KMS-11 (cell line): ENCODE measurements at regions not wholly inside any gene's neighbourhood (a gene's known extent, or its start where the extent isn't known, plus 50 kb on each side); places are given as distances from the start of the nearest gene placed in this dataset.

Source experiments
- H2AFZ ChIP-seq: fragments of 200-600 bp; sonication (generic); 2 replicates; pipeline ENCODE4 v1.6.1; 2016; ENCODE audit warnings: antibody characterized with exemption, mixed run types, low read depth
- H3K27ac ChIP-seq: fragments of 200-600 bp; sonication (generic); 2 replicates; pipeline ENCODE4 v1.6.1; 2016; ENCODE audit warnings: mild to moderate bottlenecking, mixed run types
- H3K27me3 ChIP-seq: fragments of 200-600 bp; sonication (generic); 2 replicates; pipeline ENCODE4 v1.6.1; 2017; ENCODE audit warnings: mild to moderate bottlenecking, low read depth, mixed run types, moderate library complexity; ENCODE audit not compliant: insufficient read depth
- H3K36me3 ChIP-seq: fragments of 200-600 bp; sonication (generic); 2 replicates; pipeline ENCODE4 v1.6.1; 2017; ENCODE audit warnings: mild to moderate bottlenecking, mixed run types; ENCODE audit not compliant: insufficient read depth
- H3K4me1 ChIP-seq: fragments of 200-600 bp; sonication (generic); 2 replicates; pipeline ENCODE4 v1.6.1; 2016; ENCODE audit warnings: mild to moderate bottlenecking, low read depth, mixed run types; ENCODE audit not compliant: poor library complexity, severe bottlenecking
- H3K4me2 ChIP-seq: fragments of 200-600 bp; sonication (generic); 2 replicates; pipeline ENCODE4 v1.7.0; 2016; ENCODE audit warnings: mild to moderate bottlenecking, mixed run types
- H3K4me3 ChIP-seq: fragments of 200-600 bp; sonication (generic); IDR thresholded peaks from 2 replicates; pipeline ENCODE4 v1.6.1; 2017; ENCODE audit warnings: low read depth, low read length, mixed read lengths; ENCODE audit not compliant: insufficient read depth
- H3K79me2 ChIP-seq: fragments of 200-600 bp; sonication (generic); 2 replicates; pipeline ENCODE4 v1.6.1; 2016; ENCODE audit warnings: low read depth, mixed run types; ENCODE audit not compliant: insufficient read depth
- H3K9ac ChIP-seq: fragments of 200-600 bp; sonication (generic); 2 replicates; pipeline ENCODE4 v1.6.1; 2016; ENCODE audit warnings: mild to moderate bottlenecking, mixed run types
- H4K20me1 ChIP-seq: fragments of 200-600 bp; sonication (generic); 2 replicates; pipeline ENCODE4 v1.6.1; 2016; ENCODE audit warnings: mild to moderate bottlenecking, mixed run types; ENCODE audit not compliant: insufficient read depth
- TF ChIP-seq, protein P1 (sequence below): fragments of 200-600 bp; sonication (generic); conservative IDR thresholded peaks from 2 replicates; pipeline ENCODE4 v1.6.1; 2017; ENCODE audit warnings: low read depth, mild to moderate bottlenecking, antibody characterized with exemption, low read length, moderate library complexity, mixed read lengths

DNA sequence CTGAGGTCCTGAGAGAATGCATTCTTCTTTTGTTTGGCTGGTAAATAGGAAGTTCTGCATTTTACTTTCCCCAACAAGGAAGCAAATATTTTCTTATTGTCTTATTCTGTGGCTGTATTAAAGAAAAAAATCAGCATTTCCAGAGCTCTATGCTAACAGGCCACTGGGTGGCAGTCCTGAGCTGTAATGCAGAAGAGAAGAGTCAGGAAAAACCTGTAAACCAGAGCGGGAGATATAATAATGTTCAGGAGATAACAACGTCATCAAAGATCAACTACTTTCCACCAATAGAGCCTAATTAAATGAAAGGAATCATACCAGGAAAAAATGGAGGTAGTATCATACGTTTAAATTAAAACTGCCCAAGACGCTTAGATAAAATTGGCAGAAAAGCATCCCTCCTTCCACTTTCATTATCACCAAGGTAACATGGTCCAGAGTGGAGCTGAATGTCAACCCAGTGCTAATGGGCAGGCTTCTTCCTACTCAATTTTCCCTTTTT lies 55.6 kb upstream of the CARMIL1 start:
- peak overlapping the region; percentile 54 for H3K4me2 ChIP-seq
- H3K9ac ChIP-seq, result no peak overlapping the region
- peak overlapping the region; percentile 60; the same call in 1 of the 2 replicates for H2AFZ ChIP-seq
- H3K4me1 ChIP-seq, result peaks cover 9% of the 10 kb centered on the region
- H4K20me1 ChIP-seq, result no peaks in the 10 kb centered on the region
- H3K27ac ChIP-seq, result no peak overlapping the region
- no peaks in the 10 kb centered on the region for H3K27me3 ChIP-seq
- no peak overlapping the region for H3K4me3 ChIP-seq
- H3K79me2 ChIP-seq, result no peaks in the 10 kb centered on the region
- TF ChIP-seq, protein P1, sequence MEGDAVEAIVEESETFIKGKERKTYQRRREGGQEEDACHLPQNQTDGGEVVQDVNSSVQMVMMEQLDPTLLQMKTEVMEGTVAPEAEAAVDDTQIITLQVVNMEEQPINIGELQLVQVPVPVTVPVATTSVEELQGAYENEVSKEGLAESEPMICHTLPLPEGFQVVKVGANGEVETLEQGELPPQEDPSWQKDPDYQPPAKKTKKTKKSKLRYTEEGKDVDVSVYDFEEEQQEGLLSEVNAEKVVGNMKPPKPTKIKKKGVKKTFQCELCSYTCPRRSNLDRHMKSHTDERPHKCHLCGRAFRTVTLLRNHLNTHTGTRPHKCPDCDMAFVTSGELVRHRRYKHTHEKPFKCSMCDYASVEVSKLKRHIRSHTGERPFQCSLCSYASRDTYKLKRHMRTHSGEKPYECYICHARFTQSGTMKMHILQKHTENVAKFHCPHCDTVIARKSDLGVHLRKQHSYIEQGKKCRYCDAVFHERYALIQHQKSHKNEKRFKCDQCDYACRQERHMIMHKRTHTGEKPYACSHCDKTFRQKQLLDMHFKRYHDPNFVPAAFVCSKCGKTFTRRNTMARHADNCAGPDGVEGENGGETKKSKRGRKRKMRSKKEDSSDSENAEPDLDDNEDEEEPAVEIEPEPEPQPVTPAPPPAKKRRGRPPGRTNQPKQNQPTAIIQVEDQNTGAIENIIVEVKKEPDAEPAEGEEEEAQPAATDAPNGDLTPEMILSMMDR, result peak; percentile 96
- no peaks in the 10 kb centered on the region for H3K36me3 ChIP-seq

DNA sequence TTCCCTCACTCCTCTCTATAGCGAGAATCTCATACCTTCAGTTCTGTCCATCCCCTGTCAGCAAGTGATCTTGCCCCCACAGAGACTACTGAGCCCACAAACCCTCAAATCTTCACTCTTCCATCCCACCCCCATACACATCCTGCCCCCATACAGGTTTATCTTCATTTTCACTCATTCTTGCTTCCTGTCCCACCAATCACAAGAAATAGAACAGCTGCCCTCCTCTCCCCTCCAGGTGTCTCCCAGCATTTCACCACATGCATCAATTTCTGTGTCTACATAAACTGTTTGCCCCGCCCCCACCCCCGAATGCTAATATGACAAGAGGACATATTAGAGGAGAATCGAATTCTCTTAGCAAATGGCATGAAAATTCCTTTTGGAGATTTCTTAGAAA lies 54.9 kb upstream of the CARMIL1 start:
- no peak overlapping the region for H3K9ac ChIP-seq
- H4K20me1 ChIP-seq, result no peaks in the 10 kb centered on the region
- peak overlapping the region; percentile 54; the same call in 1 of the 2 replicates for H3K4me2 ChIP-seq
- H3K4me3 ChIP-seq, result no peak overlapping the region
- H3K27ac ChIP-seq, result no peak overlapping the region
- H3K79me2 ChIP-seq, result no peaks in the 10 kb centered on the region
- TF ChIP-seq, protein P1, result no peak
- H3K36me3 ChIP-seq, result no peaks in the 10 kb centered on the region
- peaks cover 9% of the 10 kb centered on the region for H3K4me1 ChIP-seq
- peak overlapping the region; percentile 60; the same call in 1 of the 2 replicates for H2AFZ ChIP-seq
- H3K27me3 ChIP-seq, result no peaks in the 10 kb centered on the region

DNA sequence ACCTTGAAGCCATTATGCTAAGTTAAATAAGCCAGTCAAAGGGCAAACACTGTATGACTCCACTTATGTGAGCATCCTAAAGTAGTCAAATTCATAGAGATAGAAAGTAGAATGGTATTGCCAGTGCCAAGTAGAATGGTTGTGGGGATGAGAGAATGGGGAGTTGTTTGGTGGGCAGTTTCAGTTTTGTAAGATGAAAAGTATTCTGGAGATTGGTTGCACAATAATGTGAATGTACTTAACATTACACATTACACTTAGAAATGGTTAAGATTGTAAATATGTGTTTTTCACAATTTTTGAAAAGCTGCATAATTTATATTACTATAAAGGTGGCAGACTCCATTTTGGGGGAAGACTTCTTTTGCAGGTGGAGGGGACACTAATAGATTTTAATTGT lies 51.3 kb upstream of the CARMIL1 start:
- no peak overlapping the region for H3K9ac ChIP-seq
- no peak overlapping the region for H2AFZ ChIP-seq
- no peaks in the 10 kb centered on the region for H3K79me2 ChIP-seq
- peaks cover 9% of the 10 kb centered on the region for H3K4me1 ChIP-seq
- no peak overlapping the region for H3K27ac ChIP-seq
- H3K27me3 ChIP-seq, result no peaks in the 10 kb centered on the region
- TF ChIP-seq, protein P1, result no peak
- H3K4me3 ChIP-seq, result no peak overlapping the region
- H3K36me3 ChIP-seq, result no peaks in the 10 kb centered on the region
- no peaks in the 10 kb centered on the region for H4K20me1 ChIP-seq
- H3K4me2 ChIP-seq, result no peak overlapping the region
